Upper lobe of left lung (tissue), 6 donors: ENCODE measurements at regions not wholly inside any gene's neighbourhood (a gene's known extent, or its start where the extent isn't known, plus 50 kb on each side); places are given as distances from the start of the nearest gene placed in this dataset.

Source experiments
- ATAC-seq, 2 donors: fragments of 200-7000 bp; cut with Tn5 transposase; one replicate each; pipeline ENCODE4 v1.9.1; 2022; ENCODE audit warnings: mild to moderate bottlenecking in 2 of 2, moderate library complexity in 2 of 2; ENCODE audit not compliant: low FRiP score in 2 of 2
- DNase-seq, 2 donors: peaks; one replicate each; pipeline ENCODE4 v3.0.0-alpha.2; 2019 to 2020
- H3K27ac ChIP-seq, 4 donors: fragments of 200-600 bp; sonication (generic); one replicate each; pipeline ENCODE4 v1.5.1; 2016 to 2019
- H3K27me3 ChIP-seq, 4 donors: fragments of 200-600 bp; sonication (generic); one replicate each; pipeline ENCODE4 v1.5.1; 2017 to 2019
- H3K36me3 ChIP-seq, 4 donors: fragments of 200-600 bp; sonication (generic); one replicate each; pipeline ENCODE4 v1.5.1; 2016 to 2019
- H3K4me1 ChIP-seq, 4 donors: fragments of 200-600 bp; sonication (generic); one replicate each; pipeline ENCODE4 v1.5.1; 2018 to 2019
- H3K4me3 ChIP-seq, 4 donors: fragments of 200-600 bp; sonication (generic); one replicate each; pipeline ENCODE4 v1.5.1; 2017 to 2019; ENCODE audit warnings: mild to moderate bottlenecking in 2 of 4, moderate library complexity in 1 of 4
- H3K9me3 ChIP-seq, 4 donors: fragments of 200-600 bp; sonication (generic); one replicate each; pipeline ENCODE4 v1.5.1; 2018 to 2019
- EP300 ChIP-seq, 4 donors: sonication (generic); formaldehyde crosslinking; IDR thresholded peaks; one replicate each; pipeline ENCODE4 v1.5.1; 2017; ENCODE audit warnings: antibody characterized with exemption in 4 of 4, control low read depth in 2 of 4
- POLR2A ChIP-seq, 4 donors: fragments of 450-650 bp; IDR thresholded peaks; one replicate each; pipeline ENCODE4 v1.5.1; 2016 to 2017; ENCODE audit warnings: antibody characterized with exemption in 4 of 4, mild to moderate bottlenecking in 2 of 4
- POLR2AphosphoS5 ChIP-seq, 2 donors: sonication (generic); formaldehyde crosslinking; IDR thresholded peaks; one replicate each; pipeline ENCODE4 v1.5.1; 2017; ENCODE audit warnings: antibody characterized with exemption in 2 of 2
- WGBS, 2 donors: methylation state at CpG; one replicate each; pipeline ENCODE4 v1.1.5; 2017 to 2018; 5-methylcytosine and 5-hydroxymethylcytosine counted together
- TF ChIP-seq, protein P1 (sequence below), 6 experiments: fragments of 450-650 bp in 4 of 6; fragments of 200-600 bp in 2 of 6; sonication (generic) in 2 of 6; IDR thresholded peaks; one replicate each; pipeline ENCODE4 v1.5.1; 2016 to 2019; ENCODE audit warnings: antibody characterized with exemption in 6 of 6
- donor health status: DM: no; HTN: no; CAD: no; lungs with moderate emphysema.
- donor health status: DM: no; HTN: yes; CAD: no; lungs with severe emphysema.

DNA sequence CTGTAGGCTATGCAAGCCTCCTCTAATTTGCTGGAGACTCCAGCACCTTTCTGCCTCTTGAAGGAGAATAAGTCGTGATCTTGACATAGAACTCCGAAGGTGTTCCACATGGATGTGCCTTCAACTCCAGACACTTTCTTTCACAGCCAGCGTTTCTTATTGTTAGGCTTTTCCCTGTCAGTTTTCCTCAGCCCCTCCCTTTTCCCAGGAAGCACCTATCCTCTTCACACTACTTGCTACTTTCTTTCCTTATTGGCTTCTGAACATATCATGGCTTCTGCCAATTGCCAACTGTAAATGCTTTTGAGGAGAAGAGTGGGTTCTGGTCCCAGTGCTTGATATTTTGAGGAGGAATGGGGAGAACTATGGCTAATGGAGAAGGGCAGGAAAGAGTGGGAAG lies 216.3 kb upstream of the PGR start:
- no peaks in the 10 kb centered on the region for H3K4me1 ChIP-seq
- TF ChIP-seq POLR2AphosphoS5 (IDR thresholded peaks at IDR 0.05) (no peak), POLR2A (IDR thresholded peaks at IDR 0.05) (no peak), EP300 (IDR thresholded peaks at IDR 0.05) (no peak)
- TF ChIP-seq, protein P1, sequence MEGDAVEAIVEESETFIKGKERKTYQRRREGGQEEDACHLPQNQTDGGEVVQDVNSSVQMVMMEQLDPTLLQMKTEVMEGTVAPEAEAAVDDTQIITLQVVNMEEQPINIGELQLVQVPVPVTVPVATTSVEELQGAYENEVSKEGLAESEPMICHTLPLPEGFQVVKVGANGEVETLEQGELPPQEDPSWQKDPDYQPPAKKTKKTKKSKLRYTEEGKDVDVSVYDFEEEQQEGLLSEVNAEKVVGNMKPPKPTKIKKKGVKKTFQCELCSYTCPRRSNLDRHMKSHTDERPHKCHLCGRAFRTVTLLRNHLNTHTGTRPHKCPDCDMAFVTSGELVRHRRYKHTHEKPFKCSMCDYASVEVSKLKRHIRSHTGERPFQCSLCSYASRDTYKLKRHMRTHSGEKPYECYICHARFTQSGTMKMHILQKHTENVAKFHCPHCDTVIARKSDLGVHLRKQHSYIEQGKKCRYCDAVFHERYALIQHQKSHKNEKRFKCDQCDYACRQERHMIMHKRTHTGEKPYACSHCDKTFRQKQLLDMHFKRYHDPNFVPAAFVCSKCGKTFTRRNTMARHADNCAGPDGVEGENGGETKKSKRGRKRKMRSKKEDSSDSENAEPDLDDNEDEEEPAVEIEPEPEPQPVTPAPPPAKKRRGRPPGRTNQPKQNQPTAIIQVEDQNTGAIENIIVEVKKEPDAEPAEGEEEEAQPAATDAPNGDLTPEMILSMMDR (IDR thresholded peaks at IDR 0.05) = no peak
- no peaks in the 10 kb centered on the region for H3K36me3 ChIP-seq
- H3K27me3 ChIP-seq = no peaks in the 10 kb centered on the region
- H3K9me3 ChIP-seq = no peaks in the 10 kb centered on the region
- H3K27ac ChIP-seq = no peak overlapping the region
- WGBS, 2 donors = 77 to 85% methylated on average over 3 of the region's 3 CpGs
- H3K4me3 ChIP-seq = no peak overlapping the region
- ATAC-seq (no peak), DNase-seq (no peak)

DNA sequence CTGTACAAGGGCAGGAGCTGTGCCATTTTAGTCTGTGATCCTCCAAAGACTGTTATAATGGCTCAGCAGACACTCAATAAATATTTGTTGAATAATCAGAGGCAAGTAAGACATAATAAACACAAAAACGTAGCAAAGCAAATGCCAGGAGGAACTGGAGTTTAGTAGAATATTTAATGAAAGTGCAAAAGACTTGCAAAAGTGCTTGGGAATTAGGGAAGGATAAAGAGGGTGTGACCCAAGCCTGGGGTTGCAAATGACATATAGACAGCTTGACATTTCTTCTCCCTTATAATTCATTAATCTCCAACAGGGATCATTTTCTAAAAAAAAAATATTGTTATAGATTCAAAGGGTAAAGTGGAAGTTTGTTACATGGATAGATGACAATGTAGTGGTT lies 212.7 kb upstream of the PGR start:
- Histone ChIP-seq H3K9me3 (no peaks in the 10 kb centered on the region), H3K4me3 (no peak overlapping the region), H3K36me3 (no peaks in the 10 kb centered on the region), H3K27ac (no peak overlapping the region), H3K27me3 (no peaks in the 10 kb centered on the region), H3K4me1 (no peaks in the 10 kb centered on the region)
- ATAC-seq (no peak), DNase-seq (no peak)
- 28 to 34% methylated on average over 1 of the region's 1 CpG for WGBS, 2 donors
- TF ChIP-seq, protein P1 (IDR thresholded peaks at IDR 0.05) = no peak
- TF ChIP-seq POLR2A (IDR thresholded peaks at IDR 0.05) = no peak

DNA sequence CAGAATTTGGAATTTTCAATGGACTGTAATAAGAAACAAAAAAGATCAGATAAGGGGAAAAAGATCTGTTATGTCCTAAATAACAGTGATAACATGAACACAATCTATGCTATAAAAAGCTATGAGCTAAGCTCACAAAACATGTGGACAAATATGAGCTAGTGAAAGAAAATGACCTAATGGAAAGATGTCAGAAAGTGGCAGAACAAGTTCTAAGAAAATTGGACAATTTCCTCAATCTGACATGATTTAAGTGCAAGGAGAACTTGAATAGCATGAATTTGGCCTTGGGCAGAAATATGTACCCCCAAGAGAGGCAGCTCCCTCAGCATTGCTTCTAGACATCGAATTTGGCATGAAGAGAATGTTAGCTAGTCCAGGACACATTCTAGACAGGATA lies 212.0 kb upstream of the PGR start:
- WGBS, 2 donors = 22 to 60% methylated on average over 1 of the region's 1 CpG
- no peak for TF ChIP-seq POLR2AphosphoS5 (IDR thresholded peaks at IDR 0.05)
- TF ChIP-seq, protein P1 (IDR thresholded peaks at IDR 0.05) = no peak
- TF ChIP-seq EP300 (IDR thresholded peaks at IDR 0.05) = no peak
- no peak for TF ChIP-seq POLR2A (IDR thresholded peaks at IDR 0.05)
- no peaks in the 10 kb centered on the region for H3K4me1 ChIP-seq
- H3K36me3 ChIP-seq = no peaks in the 10 kb centered on the region
- no peak overlapping the region for H3K4me3 ChIP-seq
- H3K9me3 ChIP-seq = no peaks in the 10 kb centered on the region
- DNase-seq (no peak), ATAC-seq (no peak)
- H3K27me3 ChIP-seq = no peaks in the 10 kb centered on the region
- H3K27ac ChIP-seq = no peak overlapping the region

DNA sequence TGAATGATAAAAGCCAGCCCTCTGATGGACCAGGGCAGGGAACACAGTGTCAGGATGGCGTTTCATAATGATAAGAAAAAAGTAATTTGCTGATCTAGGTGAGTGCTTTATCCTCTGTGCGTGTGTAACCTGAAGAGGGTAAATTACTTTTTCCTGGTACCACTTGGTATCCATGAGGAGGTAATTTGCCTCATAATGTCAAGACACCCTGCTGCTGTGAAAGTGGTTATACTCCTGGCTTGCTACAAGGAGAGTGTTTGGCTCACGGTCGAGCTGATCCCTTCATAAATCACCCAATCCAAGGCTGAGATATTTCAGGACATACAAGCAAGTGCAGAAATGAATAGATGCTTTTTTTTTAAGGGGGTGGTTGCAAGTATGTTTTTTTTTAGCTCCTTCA lies 207.2 kb upstream of the PGR start:
- Histone ChIP-seq H3K4me3 (no peak overlapping the region), H3K4me1 (no peaks in the 10 kb centered on the region), H3K27me3 (no peaks in the 10 kb centered on the region), H3K36me3 (no peaks in the 10 kb centered on the region), H3K27ac (no peak overlapping the region), H3K9me3 (no peaks in the 10 kb centered on the region)
- WGBS, 2 donors = 45 to 48% methylated on average over 4 of the region's 4 CpGs
- ATAC-seq = no peak
- no peak for TF ChIP-seq EP300 (IDR thresholded peaks at IDR 0.05)
- no peak for TF ChIP-seq POLR2AphosphoS5 (IDR thresholded peaks at IDR 0.05)
- TF ChIP-seq, protein P1 (IDR thresholded peaks at IDR 0.05) = no peak
- no peak for TF ChIP-seq POLR2A (IDR thresholded peaks at IDR 0.05)
- DNase-seq = no peak

DNA sequence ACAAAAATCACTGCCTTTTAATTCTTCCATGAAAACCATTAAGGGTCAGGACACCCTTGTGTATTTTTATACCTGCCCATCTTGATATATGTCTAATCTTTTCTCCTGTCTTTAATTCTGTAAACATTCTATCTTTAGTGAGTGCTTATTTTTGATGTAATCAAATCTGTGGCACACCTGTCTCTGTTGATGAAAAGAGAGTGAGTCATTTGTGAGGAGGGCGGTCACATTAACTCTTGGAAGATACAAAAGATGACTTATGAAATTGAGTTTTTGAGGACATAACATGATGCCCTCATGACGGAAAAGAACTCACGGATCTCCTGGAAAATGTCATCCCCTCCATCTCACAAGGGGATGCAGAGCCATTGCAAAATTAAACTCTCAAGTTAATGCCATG lies 206.5 kb upstream of the PGR start:
- TF ChIP-seq POLR2A (IDR thresholded peaks at IDR 0.05) (no peak), EP300 (IDR thresholded peaks at IDR 0.05) (no peak), POLR2AphosphoS5 (IDR thresholded peaks at IDR 0.05) (no peak)
- TF ChIP-seq, protein P1 (IDR thresholded peaks at IDR 0.05) = no peak
- WGBS, 2 donors = 77 to 90% methylated on average over 3 of the region's 3 CpGs
- no peak overlapping the region for H3K27ac ChIP-seq
- H3K9me3 ChIP-seq = no peaks in the 10 kb centered on the region
- H3K4me1 ChIP-seq = no peaks in the 10 kb centered on the region
- H3K36me3 ChIP-seq = no peaks in the 10 kb centered on the region
- no peaks in the 10 kb centered on the region for H3K27me3 ChIP-seq
- DNase-seq = no peak
- no peak for ATAC-seq
- H3K4me3 ChIP-seq = no peak overlapping the region
